H1 (cell line): ENCODE measurements at regions not wholly inside any gene's neighbourhood (a gene's known extent, or its start where the extent isn't known, plus 50 kb on each side); places are given as distances from the start of the nearest gene placed in this dataset.

ENCODE experiments used
- EP300 ChIP-seq, 2 experiments: IDR thresholded peaks; 1 replicate in 1 of 2; 2 replicates in 1 of 2; pipeline ENCODE4 v1.6.1; 2011 to 2012; ENCODE audit warnings: low read depth in 2 of 2, low read length in 2 of 2, mild to moderate bottlenecking in 2 of 2, borderline replicate concordance in 1 of 2, inconsistent platforms in 1 of 2, moderate library complexity in 1 of 2
- PHF8 ChIP-seq: fragments of 200-600 bp; sonication (generic); conservative IDR thresholded peaks from 2 replicates; pipeline ENCODE4 v1.7.1; 2012; ENCODE audit warnings: low read depth, mild to moderate bottlenecking, inconsistent platforms, low read length, moderate library complexity
- RAD21 ChIP-seq, 2 experiments: IDR thresholded peaks in 1 of 2; conservative IDR thresholded peaks in 1 of 2; 2 replicates each; pipeline ENCODE4 v1.6.1; 2011; ENCODE audit warnings: low read depth in 2 of 2, low read length in 2 of 2, improper control_type of control experiment in 1 of 2, inconsistent platforms in 1 of 2, mild to moderate bottlenecking in 1 of 2, moderate library complexity in 1 of 2
- SIN3A ChIP-seq, 2 experiments: IDR thresholded peaks in 1 of 2; conservative IDR thresholded peaks in 1 of 2; 2 replicates each; pipeline ENCODE4 v1.6.1; 2011 to 2012; ENCODE audit warnings: low read length in 2 of 2, improper control_type of control experiment in 1 of 2, low read depth in 1 of 2, mild to moderate bottlenecking in 1 of 2
- SIX5 ChIP-seq: IDR thresholded peaks from 2 replicates; pipeline ENCODE4 v1.6.1; 2011; ENCODE audit warnings: mild to moderate bottlenecking, low read depth, low read length
- TF ChIP-seq, protein P1 (sequence below): fragments of 300-600 bp; sonication (generic); IDR thresholded peaks from 2 replicates; pipeline ENCODE4 v1.7.1; 2012; ENCODE audit warnings: low read length, moderate library complexity, mild to moderate bottlenecking, inconsistent platforms; ENCODE audit not compliant: insufficient replicate concordance
- TF ChIP-seq, protein P2 (sequence below): IDR thresholded peaks from 2 replicates; pipeline ENCODE4 v1.6.1; 2012; ENCODE audit warnings: inconsistent platforms
- TF ChIP-seq, protein P3 (sequence below): IDR thresholded peaks from 2 replicates; pipeline ENCODE4 v1.6.1; 2012; ENCODE audit warnings: inconsistent platforms

DNA sequence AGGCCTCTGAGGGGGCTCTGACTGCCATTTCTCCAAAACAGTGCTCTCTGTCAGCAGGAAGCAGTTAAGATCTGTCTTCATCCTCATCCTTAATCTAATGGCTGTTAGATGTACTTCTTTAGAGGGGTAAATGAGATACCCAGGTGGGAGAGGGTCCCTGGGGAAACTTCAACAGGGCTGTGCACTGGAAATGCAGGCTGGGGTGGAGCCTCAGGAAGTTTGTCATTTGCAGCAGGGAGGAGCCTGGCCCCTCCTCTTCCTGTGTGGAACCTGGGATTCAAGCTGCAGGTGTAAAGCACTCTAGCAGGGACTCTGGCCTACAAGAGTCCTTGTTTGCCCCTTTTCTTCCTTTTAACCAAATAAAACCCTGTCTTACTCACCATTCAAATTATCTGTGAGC, 1173.6 kb downstream of the OTOL1 start (continued):
- TF ChIP-seq, protein P1, sequence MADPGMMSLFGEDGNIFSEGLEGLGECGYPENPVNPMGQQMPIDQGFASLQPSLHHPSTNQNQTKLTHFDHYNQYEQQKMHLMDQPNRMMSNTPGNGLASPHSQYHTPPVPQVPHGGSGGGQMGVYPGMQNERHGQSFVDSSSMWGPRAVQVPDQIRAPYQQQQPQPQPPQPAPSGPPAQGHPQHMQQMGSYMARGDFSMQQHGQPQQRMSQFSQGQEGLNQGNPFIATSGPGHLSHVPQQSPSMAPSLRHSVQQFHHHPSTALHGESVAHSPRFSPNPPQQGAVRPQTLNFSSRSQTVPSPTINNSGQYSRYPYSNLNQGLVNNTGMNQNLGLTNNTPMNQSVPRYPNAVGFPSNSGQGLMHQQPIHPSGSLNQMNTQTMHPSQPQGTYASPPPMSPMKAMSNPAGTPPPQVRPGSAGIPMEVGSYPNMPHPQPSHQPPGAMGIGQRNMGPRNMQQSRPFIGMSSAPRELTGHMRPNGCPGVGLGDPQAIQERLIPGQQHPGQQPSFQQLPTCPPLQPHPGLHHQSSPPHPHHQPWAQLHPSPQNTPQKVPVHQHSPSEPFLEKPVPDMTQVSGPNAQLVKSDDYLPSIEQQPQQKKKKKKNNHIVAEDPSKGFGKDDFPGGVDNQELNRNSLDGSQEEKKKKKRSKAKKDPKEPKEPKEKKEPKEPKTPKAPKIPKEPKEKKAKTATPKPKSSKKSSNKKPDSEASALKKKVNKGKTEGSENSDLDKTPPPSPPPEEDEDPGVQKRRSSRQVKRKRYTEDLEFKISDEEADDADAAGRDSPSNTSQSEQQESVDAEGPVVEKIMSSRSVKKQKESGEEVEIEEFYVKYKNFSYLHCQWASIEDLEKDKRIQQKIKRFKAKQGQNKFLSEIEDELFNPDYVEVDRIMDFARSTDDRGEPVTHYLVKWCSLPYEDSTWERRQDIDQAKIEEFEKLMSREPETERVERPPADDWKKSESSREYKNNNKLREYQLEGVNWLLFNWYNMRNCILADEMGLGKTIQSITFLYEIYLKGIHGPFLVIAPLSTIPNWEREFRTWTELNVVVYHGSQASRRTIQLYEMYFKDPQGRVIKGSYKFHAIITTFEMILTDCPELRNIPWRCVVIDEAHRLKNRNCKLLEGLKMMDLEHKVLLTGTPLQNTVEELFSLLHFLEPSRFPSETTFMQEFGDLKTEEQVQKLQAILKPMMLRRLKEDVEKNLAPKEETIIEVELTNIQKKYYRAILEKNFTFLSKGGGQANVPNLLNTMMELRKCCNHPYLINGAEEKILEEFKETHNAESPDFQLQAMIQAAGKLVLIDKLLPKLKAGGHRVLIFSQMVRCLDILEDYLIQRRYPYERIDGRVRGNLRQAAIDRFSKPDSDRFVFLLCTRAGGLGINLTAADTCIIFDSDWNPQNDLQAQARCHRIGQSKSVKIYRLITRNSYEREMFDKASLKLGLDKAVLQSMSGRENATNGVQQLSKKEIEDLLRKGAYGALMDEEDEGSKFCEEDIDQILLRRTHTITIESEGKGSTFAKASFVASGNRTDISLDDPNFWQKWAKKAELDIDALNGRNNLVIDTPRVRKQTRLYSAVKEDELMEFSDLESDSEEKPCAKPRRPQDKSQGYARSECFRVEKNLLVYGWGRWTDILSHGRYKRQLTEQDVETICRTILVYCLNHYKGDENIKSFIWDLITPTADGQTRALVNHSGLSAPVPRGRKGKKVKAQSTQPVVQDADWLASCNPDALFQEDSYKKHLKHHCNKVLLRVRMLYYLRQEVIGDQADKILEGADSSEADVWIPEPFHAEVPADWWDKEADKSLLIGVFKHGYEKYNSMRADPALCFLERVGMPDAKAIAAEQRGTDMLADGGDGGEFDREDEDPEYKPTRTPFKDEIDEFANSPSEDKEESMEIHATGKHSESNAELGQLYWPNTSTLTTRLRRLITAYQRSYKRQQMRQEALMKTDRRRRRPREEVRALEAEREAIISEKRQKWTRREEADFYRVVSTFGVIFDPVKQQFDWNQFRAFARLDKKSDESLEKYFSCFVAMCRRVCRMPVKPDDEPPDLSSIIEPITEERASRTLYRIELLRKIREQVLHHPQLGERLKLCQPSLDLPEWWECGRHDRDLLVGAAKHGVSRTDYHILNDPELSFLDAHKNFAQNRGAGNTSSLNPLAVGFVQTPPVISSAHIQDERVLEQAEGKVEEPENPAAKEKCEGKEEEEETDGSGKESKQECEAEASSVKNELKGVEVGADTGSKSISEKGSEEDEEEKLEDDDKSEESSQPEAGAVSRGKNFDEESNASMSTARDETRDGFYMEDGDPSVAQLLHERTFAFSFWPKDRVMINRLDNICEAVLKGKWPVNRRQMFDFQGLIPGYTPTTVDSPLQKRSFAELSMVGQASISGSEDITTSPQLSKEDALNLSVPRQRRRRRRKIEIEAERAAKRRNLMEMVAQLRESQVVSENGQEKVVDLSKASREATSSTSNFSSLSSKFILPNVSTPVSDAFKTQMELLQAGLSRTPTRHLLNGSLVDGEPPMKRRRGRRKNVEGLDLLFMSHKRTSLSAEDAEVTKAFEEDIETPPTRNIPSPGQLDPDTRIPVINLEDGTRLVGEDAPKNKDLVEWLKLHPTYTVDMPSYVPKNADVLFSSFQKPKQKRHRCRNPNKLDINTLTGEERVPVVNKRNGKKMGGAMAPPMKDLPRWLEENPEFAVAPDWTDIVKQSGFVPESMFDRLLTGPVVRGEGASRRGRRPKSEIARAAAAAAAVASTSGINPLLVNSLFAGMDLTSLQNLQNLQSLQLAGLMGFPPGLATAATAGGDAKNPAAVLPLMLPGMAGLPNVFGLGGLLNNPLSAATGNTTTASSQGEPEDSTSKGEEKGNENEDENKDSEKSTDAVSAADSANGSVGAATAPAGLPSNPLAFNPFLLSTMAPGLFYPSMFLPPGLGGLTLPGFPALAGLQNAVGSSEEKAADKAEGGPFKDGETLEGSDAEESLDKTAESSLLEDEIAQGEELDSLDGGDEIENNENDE, result no peak
- TF ChIP-seq, protein P2, sequence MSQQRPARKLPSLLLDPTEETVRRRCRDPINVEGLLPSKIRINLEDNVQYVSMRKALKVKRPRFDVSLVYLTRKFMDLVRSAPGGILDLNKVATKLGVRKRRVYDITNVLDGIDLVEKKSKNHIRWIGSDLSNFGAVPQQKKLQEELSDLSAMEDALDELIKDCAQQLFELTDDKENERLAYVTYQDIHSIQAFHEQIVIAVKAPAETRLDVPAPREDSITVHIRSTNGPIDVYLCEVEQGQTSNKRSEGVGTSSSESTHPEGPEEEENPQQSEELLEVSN, result no peak
- TF ChIP-seq RAD21 (IDR thresholded peaks at IDR 0.05 in 1 of 2, conservative IDR thresholded peaks at IDR 0.05 in 1 of 2; ENCODE audit: low read depth in 2 of 2, low read length in 2 of 2) (no peak), EP300 (IDR thresholded peaks at IDR 0.05; ENCODE audit: borderline replicate concordance in 1 of 2, low read depth in 2 of 2, low read length in 2 of 2) (no peak), SIN3A (conservative IDR thresholded peaks at IDR 0.05 in 1 of 2, IDR thresholded peaks at IDR 0.05 in 1 of 2; ENCODE audit: low read depth in 1 of 2, low read length in 2 of 2) (no peak), SIX5 (no peak), PHF8 (no peak)
- TF ChIP-seq, protein P3, sequence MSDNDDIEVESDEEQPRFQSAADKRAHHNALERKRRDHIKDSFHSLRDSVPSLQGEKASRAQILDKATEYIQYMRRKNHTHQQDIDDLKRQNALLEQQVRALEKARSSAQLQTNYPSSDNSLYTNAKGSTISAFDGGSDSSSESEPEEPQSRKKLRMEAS, result no peak
- TF ChIP-seq, all 59 proteins: peak for 0
